Keratinocyte (primary cell): ENCODE measurements at regions not wholly inside any gene's neighbourhood (a gene's known extent, or its start where the extent isn't known, plus 50 kb on each side); places are given as distances from the start of the nearest gene placed in this dataset.

Experiments used
- EZH2 ChIP-seq: IDR thresholded peaks from one replicate; pipeline ENCODE4 v1.6.1; 2012; ENCODE audit warnings: inconsistent platforms, mild to moderate bottlenecking, low read length, moderate library complexity
- TF ChIP-seq, protein P1 (sequence below), 3 experiments: IDR thresholded peaks in 1 of 3; conservative IDR thresholded peaks in 1 of 3; optimal IDR thresholded peaks in 1 of 3; 2 replicates in 2 of 3; 3 replicates in 1 of 3; pipeline versions ENCODE3 to v1.5.1; 2011; ENCODE audit warnings: low read length in 3 of 3, mild to moderate bottlenecking in 3 of 3, moderate library complexity in 2 of 3, control low read depth in 1 of 3, inconsistent platforms in 1 of 3; ENCODE audit not compliant: insufficient read depth in 2 of 3; ENCODE audit errors: extremely low read depth in 1 of 3

GRCh38 chr3:117750674-117751269 is 1041.2 kb downstream of the TUSC7 start:
- TF ChIP-seq, protein P1, sequence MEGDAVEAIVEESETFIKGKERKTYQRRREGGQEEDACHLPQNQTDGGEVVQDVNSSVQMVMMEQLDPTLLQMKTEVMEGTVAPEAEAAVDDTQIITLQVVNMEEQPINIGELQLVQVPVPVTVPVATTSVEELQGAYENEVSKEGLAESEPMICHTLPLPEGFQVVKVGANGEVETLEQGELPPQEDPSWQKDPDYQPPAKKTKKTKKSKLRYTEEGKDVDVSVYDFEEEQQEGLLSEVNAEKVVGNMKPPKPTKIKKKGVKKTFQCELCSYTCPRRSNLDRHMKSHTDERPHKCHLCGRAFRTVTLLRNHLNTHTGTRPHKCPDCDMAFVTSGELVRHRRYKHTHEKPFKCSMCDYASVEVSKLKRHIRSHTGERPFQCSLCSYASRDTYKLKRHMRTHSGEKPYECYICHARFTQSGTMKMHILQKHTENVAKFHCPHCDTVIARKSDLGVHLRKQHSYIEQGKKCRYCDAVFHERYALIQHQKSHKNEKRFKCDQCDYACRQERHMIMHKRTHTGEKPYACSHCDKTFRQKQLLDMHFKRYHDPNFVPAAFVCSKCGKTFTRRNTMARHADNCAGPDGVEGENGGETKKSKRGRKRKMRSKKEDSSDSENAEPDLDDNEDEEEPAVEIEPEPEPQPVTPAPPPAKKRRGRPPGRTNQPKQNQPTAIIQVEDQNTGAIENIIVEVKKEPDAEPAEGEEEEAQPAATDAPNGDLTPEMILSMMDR (optimal IDR thresholded peaks at IDR 0.05 in 1 of 3, IDR thresholded peaks at IDR 0.05 in 1 of 3, conservative IDR thresholded peaks at IDR 0.05 in 1 of 3; ENCODE audit: extremely low read depth in 1 of 3, insufficient read depth in 2 of 3, low read length in 3 of 3), result no peak
- no peak for TF ChIP-seq EZH2
